GM23338 (cell line): ENCODE measurements at regions not wholly inside any gene's neighbourhood (a gene's known extent, or its start where the extent isn't known, plus 50 kb on each side); places are given as distances from the start of the nearest gene placed in this dataset.

Experiments used
- ATAC-seq: fragments of 200-7000 bp; cut with Tn5 transposase; 3 replicates; pipeline ENCODE4 v1.9.1; 2020
- DNase-seq: peaks from one replicate; pipeline ENCODE4 v3.0.0-alpha.2; 2015; ENCODE audit warnings: low spot score
- H2AFZ ChIP-seq: fragments of 200-600 bp; sonication (generic); 2 replicates; pipeline ENCODE4 v1.8.0; 2016; ENCODE audit warnings: antibody characterized with exemption, mild to moderate bottlenecking, moderate library complexity
- H3F3A ChIP-seq: fragments of 200-600 bp; sonication (generic); replicated peaks from 2 replicates; pipeline ENCODE4 v1.8.0; 2017; ENCODE audit warnings: antibody characterized with exemption, mixed run types, low read depth
- H3K27ac ChIP-seq: fragments of 200-600 bp; sonication (generic); 2 replicates; pipeline ENCODE4 v1.6.1; 2016; ENCODE audit warnings: low read depth
- H3K27me3 ChIP-seq: fragments of 200-600 bp; sonication (generic); 2 replicates; pipeline ENCODE4 v1.8.0; 2016; ENCODE audit warnings: mild to moderate bottlenecking, mixed run types, moderate library complexity; ENCODE audit not compliant: insufficient read depth
- H3K36me3 ChIP-seq: fragments of 200-600 bp; sonication (generic); 2 replicates; pipeline ENCODE4 v1.8.0; 2016; ENCODE audit warnings: mild to moderate bottlenecking; ENCODE audit not compliant: insufficient read depth
- H3K4me1 ChIP-seq: fragments of 200-600 bp; sonication (generic); 2 replicates; pipeline ENCODE4 v1.8.0; 2016; ENCODE audit warnings: mild to moderate bottlenecking, moderate library complexity; ENCODE audit not compliant: insufficient read depth
- H3K4me2 ChIP-seq: fragments of 200-600 bp; sonication (generic); 2 replicates; pipeline ENCODE4 v1.7.1; 2017; ENCODE audit warnings: mixed run types
- H3K4me3 ChIP-seq: fragments of 200-600 bp; sonication (generic); 2 replicates; pipeline ENCODE4 v1.6.1; 2016; ENCODE audit warnings: mixed run types
- H3K79me2 ChIP-seq: fragments of 200-600 bp; sonication (generic); replicated peaks from 2 replicates; pipeline ENCODE4 v1.8.0; 2017; ENCODE audit warnings: mild to moderate bottlenecking; ENCODE audit not compliant: insufficient read depth
- H3K9me2 ChIP-seq: fragments of 200-600 bp; sonication (generic); 2 replicates; pipeline ENCODE4 v1.8.0; 2017; ENCODE audit not compliant: insufficient read depth
- H4K20me1 ChIP-seq: fragments of 200-600 bp; sonication (generic); replicated peaks from 2 replicates; pipeline ENCODE4 v1.8.0; 2017; ENCODE audit warnings: mild to moderate bottlenecking; ENCODE audit not compliant: insufficient read depth
- H3K27ac Mint-ChIP-seq: 2 replicates; pipeline ENCODE4 v1.8.0; 2020; ENCODE audit warnings: inconsistent platforms, mild to moderate bottlenecking, moderate library complexity, mixed read lengths
- H3K27me3 Mint-ChIP-seq: 3 replicates; pipeline ENCODE4 v1.8.0; 2022; ENCODE audit warnings: low read depth, mild to moderate bottlenecking, moderate library complexity, mixed read lengths, inconsistent platforms; ENCODE audit not compliant: insufficient read depth, poor library complexity
- H3K36me3 Mint-ChIP-seq: 3 replicates; pipeline ENCODE4 v1.8.0; 2021; ENCODE audit warnings: low read depth, mild to moderate bottlenecking, inconsistent platforms, moderate library complexity, mixed read lengths
- H3K4me1 Mint-ChIP-seq: 3 replicates; pipeline ENCODE4 v1.8.0; 2020; ENCODE audit warnings: mild to moderate bottlenecking, inconsistent platforms, mixed read lengths
- H3K4me3 Mint-ChIP-seq: 3 replicates; pipeline ENCODE4 v1.8.0; 2021; ENCODE audit warnings: moderate library complexity, mild to moderate bottlenecking, inconsistent platforms, mixed read lengths
- H3K9me3 Mint-ChIP-seq: 3 replicates; pipeline ENCODE4 v1.8.0; 2020; ENCODE audit warnings: moderate library complexity, mild to moderate bottlenecking, inconsistent platforms, mixed read lengths
- CREB1 ChIP-seq: fragments of 250-450 bp; sonication (Bioruptor Pico); IDR thresholded peaks from 2 replicates; pipeline ENCODE4 v1.5.0; 2020; ENCODE audit warnings: low read depth, mild to moderate bottlenecking, moderate library complexity
- CTCF ChIP-seq, 2 experiments: fragments of 200-600 bp in 1 of 2; sonication (generic) in 1 of 2; conservative IDR thresholded peaks; 2 replicates each; pipeline versions ENCODE4 v1.5.1 to v1.6.1; 2016 to 2017; ENCODE audit warnings: antibody characterized with exemption in 2 of 2, low read depth in 2 of 2, mild to moderate bottlenecking in 2 of 2, moderate library complexity in 1 of 2
- ETS1 ChIP-seq: IDR thresholded peaks from 2 replicates; pipeline ENCODE4 v1.6.1; 2016; ENCODE audit warnings: antibody characterized with exemption
- EZH2 ChIP-seq: fragments of 200-600 bp; sonication (generic); IDR thresholded peaks from one replicate; pipeline ENCODE4 v1.8.0; 2017; ENCODE audit warnings: antibody characterized with exemption, mild to moderate bottlenecking, low read depth; ENCODE audit not compliant: unreplicated experiment
- EZH2phosphoT487 ChIP-seq: fragments of 200-600 bp; sonication (generic); IDR thresholded peaks from one replicate; pipeline ENCODE4 v1.8.1; 2018; ENCODE audit warnings: antibody characterized with exemption; ENCODE audit not compliant: unreplicated experiment
- JUNB ChIP-seq: IDR thresholded peaks from one replicate; pipeline ENCODE4 v1.6.1; 2016; ENCODE audit warnings: antibody characterized with exemption; ENCODE audit not compliant: unreplicated experiment
- NANOG ChIP-seq: IDR thresholded peaks from 2 replicates; pipeline ENCODE4 v1.6.1; 2016; ENCODE audit warnings: antibody characterized with exemption, borderline replicate concordance
- POLR2AphosphoS5 ChIP-seq: IDR thresholded peaks from 2 replicates; pipeline ENCODE4 v1.6.1; 2016; ENCODE audit warnings: antibody characterized with exemption, low read depth
- REST ChIP-seq: IDR thresholded peaks from one replicate; pipeline ENCODE4 v1.6.1; 2018; ENCODE audit warnings: antibody characterized with exemption; ENCODE audit not compliant: unreplicated experiment
- STAT1 ChIP-seq: IDR thresholded peaks from one replicate; pipeline ENCODE4 v1.6.1; 2016; ENCODE audit warnings: antibody characterized with exemption; ENCODE audit not compliant: unreplicated experiment
- ZNF114 ChIP-seq: fragments of 250-450 bp; sonication (Bioruptor Pico); IDR thresholded peaks from 2 replicates; pipeline ENCODE4 v1.5.0; 2020; ENCODE audit warnings: mild to moderate bottlenecking, moderate library complexity
- ZNF331 ChIP-seq: fragments of 250-450 bp; sonication (Bioruptor Pico); IDR thresholded peaks from 2 replicates; pipeline ENCODE4 v1.5.0; 2020; ENCODE audit warnings: low read depth, mild to moderate bottlenecking, moderate library complexity
- ZNF462 ChIP-seq: fragments of 250-450 bp; sonication (Bioruptor Pico); IDR thresholded peaks from 2 replicates; pipeline ENCODE4 v1.5.0; 2020; ENCODE audit warnings: mild to moderate bottlenecking, moderate library complexity

GRCh38 chr5:62785588-62785987 is 207.0 kb downstream of the LRRC70 start:
- H2AFZ ChIP-seq = no peak overlapping the region
- H3K4me3 ChIP-seq = no peak overlapping the region
- DNase-seq = no peak
- H3K27me3 ChIP-seq = no peaks in the 10 kb centered on the region
- H3K27me3 Mint-ChIP-seq = no peaks in the 10 kb centered on the region
- H3K4me1 Mint-ChIP-seq = no peaks in the 10 kb centered on the region
- no peak overlapping the region for H3K27ac Mint-ChIP-seq
- no peaks in the 10 kb centered on the region for H3F3A ChIP-seq
- H3K4me3 Mint-ChIP-seq = no peak overlapping the region
- no peaks in the 10 kb centered on the region for H3K9me2 ChIP-seq
- no peaks in the 10 kb centered on the region; the same call in 2 of the 3 replicates for H3K9me3 Mint-ChIP-seq
- H3K79me2 ChIP-seq = no peaks in the 10 kb centered on the region
- ATAC-seq = no peak
- no peaks in the 10 kb centered on the region for H4K20me1 ChIP-seq
- no peak for TF ChIP-seq CTCF (conservative IDR thresholded peaks at IDR 0.05; ENCODE audit: low read depth in 2 of 2)
- no peak for TF ChIP-seq NANOG
- TF ChIP-seq STAT1 = no peak
- no peak for TF ChIP-seq EZH2phosphoT487
- no peak for TF ChIP-seq EZH2
- no peak for TF ChIP-seq REST
- TF ChIP-seq CREB1 (CRISPR knock-in tag) = no peak
- no peak for TF ChIP-seq ZNF114
- TF ChIP-seq ZNF462 (CRISPR knock-in tag) = no peak
- TF ChIP-seq JUNB = no peak
- no peak for TF ChIP-seq POLR2AphosphoS5
- TF ChIP-seq ETS1 = no peak
- no peak for TF ChIP-seq ZNF331 (CRISPR knock-in tag)
- H3K4me2 ChIP-seq = no peak overlapping the region
- H3K36me3 Mint-ChIP-seq = no peaks in the 10 kb centered on the region
- H3K36me3 ChIP-seq = no peaks in the 10 kb centered on the region
- no peak overlapping the region for H3K27ac ChIP-seq
- H3K4me1 ChIP-seq = no peaks in the 10 kb centered on the region
